Astrocyte (in vitro differentiated cells and primary cell): ENCODE measurements at regions not wholly inside any gene's neighbourhood (a gene's known extent, or its start where the extent isn't known, plus 50 kb on each side); places are given as distances from the start of the nearest gene placed in this dataset.
A peak's percentile ranks its signal among the peaks of the same experiment; 100 is the strongest.

ENCODE experiments used
- DNase-seq: peaks from one replicate; pipeline ENCODE4 v3.0.0-alpha.2; 2010; ENCODE audit warnings: low read depth
- FAIRE-seq: peaks from 2 replicates; lab custom pipeline; 2011; peaks lifted over from hg19 to GRCh38; lab: Jason Lieb, UNC
- H2AFZ ChIP-seq: 2 replicates; pipeline ENCODE4 v1.6.0; 2012; ENCODE audit warnings: low read depth, low read length, inconsistent platforms
- H3K27ac ChIP-seq: 2 replicates; pipeline ENCODE4 v1.5.1; 2011; ENCODE audit warnings: low read depth, low read length, inconsistent platforms
- H3K27me3 ChIP-seq: 2 replicates; pipeline ENCODE4 v1.6.0; 2011; ENCODE audit warnings: low read length, inconsistent platforms; ENCODE audit not compliant: insufficient read depth
- H3K36me3 ChIP-seq: 2 replicates; pipeline ENCODE4 v1.5.1; 2011; ENCODE audit warnings: low read length, inconsistent platforms; ENCODE audit not compliant: insufficient read depth
- H3K4me1 ChIP-seq: 2 replicates; pipeline ENCODE4 v1.5.1; 2011; ENCODE audit warnings: low read length, inconsistent platforms; ENCODE audit not compliant: insufficient read depth
- H3K4me2 ChIP-seq: 2 replicates; pipeline ENCODE4 v1.6.0; 2012; ENCODE audit warnings: low read length, inconsistent platforms
- H3K4me3 ChIP-seq: 2 replicates; pipeline ENCODE4 v1.5.1; 2011; ENCODE audit warnings: low read depth, mild to moderate bottlenecking, low read length, inconsistent platforms; ENCODE audit not compliant: insufficient read depth
- H3K79me2 ChIP-seq: 2 replicates; pipeline ENCODE4 v1.6.0; 2012; ENCODE audit warnings: mild to moderate bottlenecking, low read length, inconsistent platforms; ENCODE audit not compliant: insufficient read depth
- H3K9ac ChIP-seq: 2 replicates; pipeline ENCODE4 v1.6.0; 2012; ENCODE audit warnings: mild to moderate bottlenecking, low read length, inconsistent platforms
- H3K9me3 ChIP-seq: 2 replicates; pipeline ENCODE4 v1.5.1; 2012; ENCODE audit warnings: low read depth, mild to moderate bottlenecking, low read length, inconsistent platforms; ENCODE audit not compliant: insufficient read depth
- H4K20me1 ChIP-seq: 2 replicates; pipeline ENCODE4 v1.6.0; 2012; ENCODE audit warnings: low read length, inconsistent platforms; ENCODE audit not compliant: insufficient read depth
- H3K27ac Mint-ChIP-seq: one replicate; pipeline ENCODE4 v1.8.0; 2021; ENCODE audit warnings: mild to moderate bottlenecking, mixed read lengths; ENCODE audit not compliant: unreplicated experiment
- H3K27me3 Mint-ChIP-seq: one replicate; pipeline ENCODE4 v1.8.0; 2021; ENCODE audit warnings: low read depth, mixed read lengths; ENCODE audit not compliant: unreplicated experiment
- H3K36me3 Mint-ChIP-seq: one replicate; pipeline ENCODE4 v1.8.0; 2021; ENCODE audit warnings: low read depth, mixed read lengths; ENCODE audit not compliant: unreplicated experiment
- H3K4me1 Mint-ChIP-seq: one replicate; pipeline ENCODE4 v1.8.0; 2021; ENCODE audit warnings: low read depth, mixed read lengths; ENCODE audit not compliant: unreplicated experiment
- H3K4me3 Mint-ChIP-seq: one replicate; pipeline ENCODE4 v1.8.0; 2021; ENCODE audit warnings: mild to moderate bottlenecking, moderate library complexity, mixed read lengths; ENCODE audit not compliant: unreplicated experiment
- H3K9me3 Mint-ChIP-seq: one replicate; pipeline ENCODE4 v1.8.0; 2021; ENCODE audit warnings: mild to moderate bottlenecking, mixed read lengths; ENCODE audit not compliant: unreplicated experiment
- CTCF ChIP-seq: IDR thresholded peaks from 2 replicates; pipeline ENCODE4 v1.5.1; 2011; ENCODE audit warnings: low read depth, mild to moderate bottlenecking, inconsistent platforms, low read length, moderate library complexity; ENCODE audit not compliant: insufficient read depth
- EZH2 ChIP-seq: IDR thresholded peaks from 2 replicates; pipeline ENCODE4 v1.6.1; 2012; ENCODE audit warnings: mild to moderate bottlenecking, low read length, inconsistent platforms; ENCODE audit not compliant: insufficient read depth

DNA sequence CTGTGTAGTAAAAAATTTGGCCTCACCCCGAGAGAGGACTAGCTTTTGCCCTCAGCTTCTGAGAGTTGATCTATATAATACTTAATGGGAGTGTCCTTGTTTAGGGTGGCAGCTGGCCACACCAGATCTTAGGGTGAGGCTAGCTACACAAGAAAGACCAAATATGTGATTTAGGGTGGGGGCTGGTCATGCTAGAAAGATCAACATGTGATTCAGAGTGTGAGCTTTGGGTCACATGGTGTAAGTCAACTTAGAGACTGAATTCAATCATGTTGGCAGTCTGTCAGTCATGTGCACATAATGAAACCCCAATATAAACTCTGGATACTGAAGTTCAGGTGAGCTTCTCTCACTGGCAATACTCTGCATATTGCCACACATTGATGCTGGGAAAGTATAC lies 120.7 kb upstream of the DAZL start:
- Histone ChIP-seq H3K79me2 (no peaks in the 10 kb centered on the region), H4K20me1 (no peaks in the 10 kb centered on the region), H2AFZ (no peak overlapping the region), H3K27me3 (no peaks in the 10 kb centered on the region), H3K9me3 (no peaks in the 10 kb centered on the region), H3K27ac (no peak overlapping the region), H3K9ac (no peak overlapping the region), H3K4me1 (peaks cover 13% of the 10 kb centered on the region), H3K36me3 (no peaks in the 10 kb centered on the region), H3K4me2 (no peak overlapping the region), H3K4me3 (no peak overlapping the region)
- Mint-ChIP-seq H3K4me1 (peaks cover 11% of the 10 kb centered on the region), H3K27ac (no peak overlapping the region), H3K4me3 (no peak overlapping the region), H3K9me3 (peaks cover 3% of the 10 kb centered on the region), H3K36me3 (no peaks in the 10 kb centered on the region), H3K27me3 (no peaks in the 10 kb centered on the region)
- FAIRE-seq (no peak), DNase-seq (no peak)
- no peak for TF ChIP-seq EZH2

GRCh38 chr3:16728770-16729745 lies 123.8 kb upstream of the DAZL start:
- Histone ChIP-seq H3K36me3 (no peaks in the 10 kb centered on the region), H3K79me2 (no peaks in the 10 kb centered on the region), H4K20me1 (no peaks in the 10 kb centered on the region), H2AFZ (peak overlapping the region; percentile 21), H3K4me1 (peaks cover 13% of the 10 kb centered on the region), H3K4me2 (peak overlapping the region; percentile 62), H3K4me3 (no peak overlapping the region), H3K9me3 (no peaks in the 10 kb centered on the region), H3K27ac (peak overlapping the region; percentile 60), H3K9ac (peak overlapping the region; percentile 36), H3K27me3 (no peaks in the 10 kb centered on the region)
- Mint-ChIP-seq H3K27me3 (no peaks in the 10 kb centered on the region), H3K4me3 (no peak overlapping the region), H3K36me3 (no peaks in the 10 kb centered on the region), H3K27ac (peak overlapping the region; percentile 84), H3K4me1 (peaks cover 11% of the 10 kb centered on the region), H3K9me3 (peaks cover 17% of the 10 kb centered on the region)
- FAIRE-seq: peak; percentile 78
- DNase-seq: peak; percentile 67
- no peak for TF ChIP-seq EZH2
- no peak for TF ChIP-seq CTCF

DNA sequence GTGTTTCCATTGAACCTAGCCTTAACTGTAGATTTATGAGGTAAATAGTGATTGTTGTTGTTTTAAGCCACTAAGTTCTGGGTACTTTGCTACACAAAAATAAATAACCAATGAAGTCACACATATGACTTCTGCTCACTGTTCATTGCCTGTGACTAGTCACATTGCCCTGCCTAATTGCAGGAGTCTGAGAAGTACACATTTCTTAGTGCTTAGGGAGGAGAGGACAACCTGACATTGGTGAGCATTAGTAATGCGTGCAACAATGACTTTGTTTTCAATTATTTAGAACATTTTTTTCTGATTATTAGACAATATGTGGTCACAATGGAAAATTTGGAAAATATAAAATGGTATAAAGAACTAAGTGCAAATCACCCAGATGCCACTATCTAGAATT lies 133.2 kb upstream of the DAZL start:
- Mint-ChIP-seq H3K4me1 (peaks cover 12% of the 10 kb centered on the region), H3K9me3 (peaks cover 22% of the 10 kb centered on the region), H3K4me3 (no peak overlapping the region), H3K27ac (no peak overlapping the region), H3K36me3 (no peaks in the 10 kb centered on the region), H3K27me3 (no peaks in the 10 kb centered on the region)
- no peaks in the 10 kb centered on the region for H4K20me1 ChIP-seq
- H3K27me3 ChIP-seq: no peaks in the 10 kb centered on the region
- H3K27ac ChIP-seq: no peak overlapping the region
- H3K4me1 ChIP-seq: peaks cover 7% of the 10 kb centered on the region
- no peak overlapping the region for H3K9ac ChIP-seq
- no peaks in the 10 kb centered on the region for H3K79me2 ChIP-seq
- no peaks in the 10 kb centered on the region for H3K36me3 ChIP-seq
- H3K4me3 ChIP-seq: no peak overlapping the region
- H3K4me2 ChIP-seq: no peak overlapping the region
- FAIRE-seq (no peak), DNase-seq (no peak)
- H2AFZ ChIP-seq: no peak overlapping the region
- no peaks in the 10 kb centered on the region for H3K9me3 ChIP-seq
- no peak for TF ChIP-seq EZH2
